Psoas muscle (tissue), 7 donors: ENCODE measurements at regions not wholly inside any gene's neighbourhood (a gene's known extent, or its start where the extent isn't known, plus 50 kb on each side); places are given as distances from the start of the nearest gene placed in this dataset.
"Not testable (repeated sequence)": the region's sequence is repeated elsewhere in the genome, so short reads cannot be mapped to it uniquely, and the experiment has no call there.

Experiments
- ATAC-seq, 4 donors: fragments of 200-7000 bp; cut with Tn5 transposase; one replicate each; pipeline ENCODE4 v1.9.1; 2020; ENCODE audit warnings: moderate library complexity in 3 of 4, mild to moderate bottlenecking in 2 of 4
- DNase-seq, 2 donors: peaks; one replicate each; pipeline ENCODE4 v3.0.0-alpha.2; 2020
- H3K27ac ChIP-seq: fragments of 200-600 bp; one replicate; pipeline ENCODE4 v1.8.0; 2022
- H3K27me3 ChIP-seq, 3 donors: fragments of 200-600 bp in 1 of 3; one replicate each; pipeline versions ENCODE4 v1.6.1 to v1.8.0; 2013 to 2022; ENCODE audit warnings: low read length in 2 of 3, mild to moderate bottlenecking in 2 of 3, moderate library complexity in 1 of 3; ENCODE audit not compliant: insufficient read depth in 3 of 3
- H3K36me3 ChIP-seq, 2 donors: fragments of 200-600 bp in 1 of 2; one replicate each; pipeline versions ENCODE4 v1.6.1 to v1.8.0; 2013 to 2022; ENCODE audit warnings: low read depth in 1 of 2, mild to moderate bottlenecking in 1 of 2, moderate library complexity in 1 of 2; ENCODE audit not compliant: insufficient read depth in 1 of 2
- H3K4me1 ChIP-seq: fragments of 200-600 bp; one replicate; pipeline ENCODE4 v1.8.0; 2022
- H3K4me3 ChIP-seq: fragments of 200-600 bp; one replicate; pipeline ENCODE4 v1.8.0; 2022; ENCODE audit warnings: mild to moderate bottlenecking
- H3K9me3 ChIP-seq: fragments of 200-600 bp; one replicate; pipeline ENCODE4 v1.8.0; 2022
- CTCF ChIP-seq: fragments of 200-600 bp; IDR thresholded peaks from one replicate; pipeline ENCODE4 v1.8.0; 2022; ENCODE audit warnings: antibody characterized with exemption
- WGBS, 3 donors: extraction: QIAGEN DNeasy Blood & Tissue Kit; methylation state at CpG; one replicate each; pipeline versions ENCODE4 v1.1.6 to v1.1.7; 2013; 5-methylcytosine and 5-hydroxymethylcytosine counted together
- intact Hi-C, 2 donors: fragments of 100-400 bp; cut with DNase I; formaldehyde crosslinking; loops; one replicate each; pipeline versions ENCODE4 v1.11.0 to v1.14.2; 2022
- donor health status: healthy with polysubstance abuse.
- donor health status: DM: no; HTN: no; CAD: no; lungs with moderate emphysema.
- donor health status: Bipolar disorder and iron deficiency.
- donor health status: healthy.
- donor health status: DM: yes; HTN: yes; CAD: no.
- donor health status: DM: no; HTN: no; CAD: no.
- donor health status: DM: yes; HTN: yes; CAD: no.

DNA sequence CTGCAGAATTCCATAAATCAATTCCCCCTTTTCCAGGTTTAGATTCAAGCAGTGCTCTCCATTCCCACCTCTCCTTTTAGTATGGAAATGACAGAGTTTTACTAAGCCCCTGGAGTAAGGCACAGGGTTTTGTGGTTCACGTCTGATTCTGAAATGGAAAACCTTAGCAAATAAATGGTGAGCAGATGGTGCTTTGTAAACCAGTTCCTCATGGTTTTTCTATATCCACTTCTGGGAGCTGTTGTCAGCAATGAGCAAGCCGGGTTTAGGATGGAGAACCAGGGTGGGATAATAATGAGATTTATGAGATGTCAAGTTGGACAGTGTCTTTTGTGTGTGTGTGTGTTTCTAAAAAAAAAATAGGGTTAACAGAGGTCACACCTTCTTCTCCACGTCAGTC lies 113.8 kb upstream of the RBPJ start:
- no peak overlapping the region for H3K4me3 ChIP-seq
- H3K4me1 ChIP-seq = no peaks in the 10 kb centered on the region
- DNase-seq = no peak
- 27 to 40% (median 29%) methylated on average over 3 of the region's 3 CpGs for WGBS, 3 donors
- ATAC-seq = no peak
- H3K36me3 ChIP-seq = no peaks in the 10 kb centered on the region
- TF ChIP-seq CTCF = no peak
- H3K9me3 ChIP-seq = no peaks in the 10 kb centered on the region
- intact Hi-C loops = loop anchor here in 1 of 2 donors (10.0 kb wide), 1 partner anchor 122 kb away; no protein-coding TSS in a partner anchor
- H3K27me3 ChIP-seq = no peaks in the 10 kb centered on the region
- no peak overlapping the region for H3K27ac ChIP-seq

DNA sequence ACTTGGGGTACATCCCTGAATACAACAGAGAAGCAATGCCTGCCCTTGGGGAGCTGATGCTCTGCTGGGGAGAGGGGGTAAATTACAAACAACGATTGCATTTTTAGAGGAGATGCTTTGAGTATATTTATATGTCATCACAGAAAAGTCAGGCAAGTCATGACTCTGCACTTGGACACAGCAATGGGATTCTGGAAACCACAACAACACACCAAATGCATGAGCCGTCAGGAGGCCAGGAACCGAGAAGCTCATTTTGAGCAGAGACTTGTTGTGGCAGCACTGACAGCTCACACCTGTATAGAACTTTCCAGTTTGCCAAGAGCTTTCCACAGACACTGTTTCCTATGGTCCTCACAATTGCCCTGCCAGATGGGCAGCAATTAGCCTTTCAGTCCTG lies 113.2 kb upstream of the RBPJ start:
- ATAC-seq (no peak), DNase-seq (no peak)
- intact Hi-C loops = loop anchor here in 1 of 2 donors (10.0 kb wide), 1 partner anchor 123 kb away; no protein-coding TSS in a partner anchor
- H3K36me3 ChIP-seq = no peaks in the 10 kb centered on the region
- WGBS, 3 donors = 82 to 90% (median 84%) methylated on average over 3 of the region's 3 CpGs
- H3K4me3 ChIP-seq = no peak overlapping the region
- H3K4me1 ChIP-seq = no peaks in the 10 kb centered on the region
- H3K9me3 ChIP-seq = no peaks in the 10 kb centered on the region
- H3K27ac ChIP-seq = no peak overlapping the region
- no peak for TF ChIP-seq CTCF
- H3K27me3 ChIP-seq = no peaks in the 10 kb centered on the region

DNA sequence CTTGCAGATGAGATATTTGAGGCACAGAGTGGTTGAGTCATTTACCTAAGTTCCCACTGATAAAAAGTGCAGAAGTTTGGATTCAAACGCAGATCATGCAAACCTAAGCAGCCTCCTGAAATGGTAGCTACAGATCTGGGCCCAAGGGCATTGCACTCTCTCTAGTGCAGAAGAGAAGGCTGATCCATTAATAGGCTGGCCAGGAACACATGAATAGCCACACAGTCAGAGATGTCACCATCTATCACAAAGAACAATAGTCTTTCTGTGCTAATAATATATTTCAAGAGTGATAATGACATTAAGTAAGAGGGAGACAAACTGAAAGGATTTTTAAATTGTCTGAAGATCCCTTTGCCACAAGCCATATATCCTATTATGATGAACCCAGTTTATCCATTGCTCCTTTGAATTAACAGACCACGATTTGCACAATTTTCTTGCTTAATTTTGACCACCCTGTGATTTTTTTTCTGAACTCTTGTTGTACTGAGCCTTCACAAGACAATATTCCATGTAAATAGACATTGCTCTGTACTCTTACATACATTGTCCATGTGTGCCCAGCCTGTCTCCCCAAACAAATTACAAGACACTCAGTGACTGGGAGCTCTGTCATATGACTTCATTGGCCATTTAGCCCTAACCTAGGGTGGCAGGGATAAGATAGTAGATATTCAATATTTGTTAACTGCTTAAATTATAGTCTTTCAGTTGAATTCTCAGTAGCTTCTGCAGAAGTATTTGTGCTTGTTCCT lies 112.4 kb upstream of the RBPJ start:
- Histone ChIP-seq H3K27ac (no peak overlapping the region), H3K4me3 (no peak overlapping the region), H3K27me3 (no peaks in the 10 kb centered on the region), H3K36me3 (no peaks in the 10 kb centered on the region), H3K4me1 (no peaks in the 10 kb centered on the region), H3K9me3 (no peaks in the 10 kb centered on the region)
- WGBS, 3 donors = 44 to 74% (median 50%) methylated on average over 2 of the region's 2 CpGs
- intact Hi-C loops = loop anchor here in 1 of 2 donors (10.0 kb wide), 1 partner anchor 124 kb away; no protein-coding TSS in a partner anchor
- ATAC-seq (no peak), DNase-seq (no peak)
- TF ChIP-seq CTCF = no peak

DNA sequence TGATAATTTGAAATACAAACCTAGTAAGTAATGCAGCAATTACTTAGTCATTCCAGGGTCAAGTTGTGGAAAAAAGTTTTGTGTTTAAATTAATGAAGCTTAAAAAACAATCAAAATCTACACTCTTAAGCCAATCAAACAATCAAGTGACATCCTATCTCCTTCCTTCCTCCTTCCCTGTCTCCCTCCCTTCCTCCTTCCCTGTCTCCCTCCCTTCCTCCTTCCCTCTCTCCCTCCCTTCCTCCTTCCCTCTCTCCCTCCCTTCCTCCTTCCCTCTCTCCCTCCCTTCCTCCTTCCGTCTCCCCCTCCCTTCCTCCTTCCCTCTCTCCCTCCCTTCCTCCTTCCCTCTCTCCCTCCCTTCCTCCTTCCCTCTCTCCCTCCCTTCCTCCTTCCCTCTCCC lies 111.4 kb upstream of the RBPJ start:
- not testable (repeated sequence) for H3K27me3 ChIP-seq, H3K4me3 ChIP-seq, H3K27ac ChIP-seq, H3K4me1 ChIP-seq, H3K9me3 ChIP-seq, DNase-seq, ATAC-seq, H3K36me3 ChIP-seq
- intact Hi-C loops = loop anchor here in 1 of 2 donors (10.0 kb wide), 1 partner anchor 125 kb away; no protein-coding TSS in a partner anchor
- 74 to 86% (median 82%) methylated on average over 1 of the region's 1 CpG for WGBS, 3 donors

DNA sequence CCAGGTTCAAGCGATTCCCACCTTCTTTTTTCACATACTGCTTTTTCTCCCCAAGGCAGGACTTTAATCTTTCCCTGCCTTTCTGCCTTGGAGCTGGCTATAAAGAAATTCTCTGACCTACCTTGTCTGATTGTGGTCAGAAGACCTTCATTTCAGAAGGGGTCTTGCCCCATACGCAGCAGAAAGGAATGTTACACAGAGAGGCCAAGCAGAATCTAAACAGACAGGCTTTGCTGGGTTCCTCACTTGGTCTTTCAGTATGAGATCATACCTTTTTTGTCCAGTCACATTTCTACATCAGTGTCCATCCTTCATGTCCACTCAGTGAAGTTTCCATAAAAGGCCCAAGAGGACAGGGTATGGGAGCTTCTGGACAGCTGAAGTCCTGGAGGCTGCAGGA lies 108.3 kb upstream of the RBPJ start:
- H3K36me3 ChIP-seq = no peaks in the 10 kb centered on the region
- WGBS, 3 donors = 94 to 98% (median 97%) methylated on average over 2 of the region's 2 CpGs
- no peaks in the 10 kb centered on the region for H3K4me1 ChIP-seq
- DNase-seq (no peak), ATAC-seq (no peak)
- H3K27me3 ChIP-seq = no peaks in the 10 kb centered on the region
- H3K4me3 ChIP-seq = no peak overlapping the region
- H3K27ac ChIP-seq = no peak overlapping the region
- TF ChIP-seq CTCF = no peak
- intact Hi-C loops = no loop called here
- no peaks in the 10 kb centered on the region for H3K9me3 ChIP-seq
